HepG2 (cell line): ENCODE measurements at regions not wholly inside any gene's neighbourhood (a gene's known extent, or its start where the extent isn't known, plus 50 kb on each side); places are given as distances from the start of the nearest gene placed in this dataset.

ENCODE experiments used
- ATAC-seq: fragments of 200-7000 bp; cut with Tn5 transposase; 3 replicates; pipeline ENCODE4 v1.9.1; 2020; ENCODE audit warnings: mild to moderate bottlenecking, moderate library complexity
- BruUV-seq: library from RNA; stranded (reverse); fragments of 400-500 nt; replicated peaks from 2 replicates; lab custom pipeline; 2021; lab: Mats Ljungman, UMichigan
- CTCF ChIA-PET: fragments of 300-600 bp; formaldehyde crosslinking; extraction: SDS; loops from one replicate; lab custom pipeline; 2021; ENCODE audit warnings: low total read pairs, inconsistent platforms, low intra/inter-chr PET ratio; lab: Yijun Ruan, JAX
- POLR2A ChIA-PET: fragments of 350-600 bp; sonication (Branson Sonifier 250); formaldehyde crosslinking; loops from one replicate; lab custom pipeline; 2020; ENCODE audit warnings: antibody characterized with exemption, inconsistent platforms; lab: Yijun Ruan, JAX
- DNase-seq: peaks from one replicate; pipeline ENCODE4 v3.0.0-alpha.2; 2015; ENCODE audit warnings: low spot score
- FAIRE-seq: peaks from 3 replicates; lab custom pipeline; 2011; peaks lifted over from hg19 to GRCh38; lab: Jason Lieb, UNC
- H2AFZ ChIP-seq: one replicate; pipeline ENCODE4 v1.6.1; 2011; ENCODE audit warnings: low read length, inconsistent platforms
- H3K27ac ChIP-seq: fragments of 300-600 bp; 3 replicates; pipeline ENCODE4 v1.8.0; 2011; ENCODE audit warnings: mixed run types, mild to moderate bottlenecking, mixed read lengths, low read length, inconsistent platforms; ENCODE audit not compliant: insufficient read depth; ENCODE audit errors: extremely low read length
- H3K27me3 ChIP-seq, 2 experiments: fragments of 200-600 bp in 1 of 2; 2 replicates in 1 of 2; 3 replicates in 1 of 2; pipeline versions ENCODE4 v1.6.0 to v1.8.0; 2011; ENCODE audit warnings: low read length in 2 of 2, mild to moderate bottlenecking in 2 of 2, moderate library complexity in 2 of 2, inconsistent platforms in 1 of 2; ENCODE audit not compliant: insufficient read depth in 2 of 2, control insufficient read depth in 1 of 2
- H3K36me3 ChIP-seq, 2 experiments: fragments of 200-600 bp in 1 of 2; replicated peaks in 1 of 2; 2 replicates in 1 of 2; 3 replicates in 1 of 2; pipeline versions ENCODE4 v1.5.1 to v1.8.0; 2011; ENCODE audit warnings: low read length in 2 of 2, inconsistent platforms in 1 of 2; ENCODE audit not compliant: insufficient read depth in 2 of 2, control insufficient read depth in 1 of 2
- H3K4me1 ChIP-seq: 2 replicates; pipeline ENCODE4 v1.5.1; 2012; ENCODE audit warnings: low read length, inconsistent platforms; ENCODE audit not compliant: insufficient read depth
- H3K4me2 ChIP-seq: 2 replicates; pipeline ENCODE4 v1.6.0; 2011; ENCODE audit warnings: low read depth, low read length, inconsistent platforms
- H3K4me3 ChIP-seq, 3 experiments: fragments of 200-600 bp in 1 of 3; sonication (generic), shearing (Covaris generic) in 1 of 3; replicated peaks in 1 of 3; 2 replicates each; pipeline ENCODE4 v1.5.1; 2011 to 2016; ENCODE audit warnings: low read length in 3 of 3, inconsistent platforms in 2 of 3, low read depth in 2 of 3, mild to moderate bottlenecking in 2 of 3, control low read depth in 1 of 3, mixed read lengths in 1 of 3; ENCODE audit not compliant: insufficient read depth in 1 of 3
- H3K79me2 ChIP-seq: one replicate; pipeline ENCODE4 v1.6.1; 2011; ENCODE audit warnings: low read length, inconsistent platforms; ENCODE audit not compliant: insufficient read depth
- H3K9ac ChIP-seq: 2 replicates; pipeline ENCODE4 v1.6.0; 2011; ENCODE audit warnings: mild to moderate bottlenecking, low read depth, low read length, inconsistent platforms; ENCODE audit not compliant: insufficient read depth
- H3K9me3 ChIP-seq: 2 replicates; pipeline ENCODE4 v1.5.1; 2012; ENCODE audit warnings: mild to moderate bottlenecking, low read length
- H4K20me1 ChIP-seq: 2 replicates; pipeline ENCODE4 v1.6.0; 2011; ENCODE audit warnings: inconsistent platforms, mild to moderate bottlenecking, low read length, moderate library complexity; ENCODE audit not compliant: insufficient read depth
- BORCS8-MEF2B ChIP-seq: sonication (generic); formaldehyde crosslinking; IDR thresholded peaks from 2 replicates; pipeline ENCODE4 v1.8.0; 2022; ENCODE audit warnings: mild to moderate bottlenecking, missing genetic modification reagents
- KDM4B ChIP-seq: sonication (generic); formaldehyde crosslinking; IDR thresholded peaks from 2 replicates; pipeline ENCODE4 v1.4.0; 2020; ENCODE audit warnings: missing genetic modification reagents
- NCOA2 ChIP-seq: sonication (generic); formaldehyde crosslinking; IDR thresholded peaks from 2 replicates; pipeline ENCODE4 v1.8.0; 2022; ENCODE audit warnings: inconsistent platforms
- POLR2AphosphoS5 ChIP-seq: IDR thresholded peaks from 2 replicates; pipeline ENCODE4 v1.6.1; 2012; ENCODE audit warnings: low read depth, low read length
- RFX1 ChIP-seq: fragments of 450-650 bp; IDR thresholded peaks from 2 replicates; pipeline ENCODE4 v1.6.1; 2017
- SMAD1 ChIP-seq: sonication (generic); formaldehyde crosslinking; IDR thresholded peaks from 2 replicates; pipeline ENCODE4 v1.4.0; 2020; ENCODE audit warnings: missing genetic modification reagents, low read depth, mild to moderate bottlenecking, borderline replicate concordance
- SOX5 ChIP-seq: IDR thresholded peaks from 2 replicates; pipeline ENCODE4 v1.6.1; 2016; ENCODE audit warnings: borderline replicate concordance
- ZFP91 ChIP-seq: sonication (generic); formaldehyde crosslinking; IDR thresholded peaks from 2 replicates; pipeline ENCODE4 v1.9.0; 2022; ENCODE audit warnings: missing genetic modification reagents, mild to moderate bottlenecking, borderline replicate concordance
- ZNF280B ChIP-seq: sonication (generic); formaldehyde crosslinking; IDR thresholded peaks from 2 replicates; pipeline ENCODE4 v1.5.0; 2020; ENCODE audit warnings: missing genetic modification reagents, mild to moderate bottlenecking, borderline replicate concordance
- ZNF839 ChIP-seq: sonication (generic); formaldehyde crosslinking; IDR thresholded peaks from 2 replicates; pipeline ENCODE4 v1.4.0; 2020; ENCODE audit warnings: missing genetic modification reagents, mild to moderate bottlenecking, borderline replicate concordance
- WGBS: methylation state at CpG from one replicate; pipeline ENCODE4 v1.1.6; 2017; ENCODE audit warnings: low lambda C conversion rate; 5-methylcytosine and 5-hydroxymethylcytosine counted together
- in situ Hi-C: cut with HindIII; loops from 2 replicates; pipeline ENCODE4 v1.10.0; 2017; ENCODE audit warnings: low pct_unique_long_range_greater_than_20kb; ENCODE audit not compliant: extremely low pct_ligation_motif_present
- intact Hi-C: fragments of 100-400 bp; cut with micrococcal nuclease; formaldehyde crosslinking; loops from one replicate; pipeline ENCODE4 v1.10.0; 2022; ENCODE audit not compliant: unreplicated experiment

GRCh38 chr20:24718277-24718676, 230.8 kb upstream of the CST7 start (continued):
- TF ChIP-seq ZNF839 (CRISPR knock-in tag): no peak
- TF ChIP-seq SMAD1 (CRISPR knock-in tag): no peak

GRCh38 chr20:24718696-24719095, 230.4 kb upstream of the CST7 start:
- Histone ChIP-seq H2AFZ (no peak overlapping the region), H3K9ac (no peak overlapping the region), H3K27ac (no peak overlapping the region), H3K4me3 (no peak overlapping the region), H4K20me1 (no peaks in the 10 kb centered on the region), H3K79me2 (no peaks in the 10 kb centered on the region), H3K27me3 (peaks cover 0 to 10% of the 10 kb centered on the region in 2 experiments; a peak in 1 of 5 replicates), H3K4me2 (no peak overlapping the region), H3K36me3 (no peaks in the 10 kb centered on the region), H3K9me3 (0 out of 2 replicates have a peak, but pooled peaks cover 5% of the 10 kb centered on the region), H3K4me1 (no peaks in the 10 kb centered on the region)
- intact Hi-C loops: no loop called here
- in situ Hi-C loops: no loop called here
- POLR2A ChIA-PET: no interaction called here
- FAIRE-seq: no peak
- TF ChIP-seq BORCS8-MEF2B (CRISPR knock-in tag) (no peak), ZFP91 (CRISPR knock-in tag) (no peak), SOX5 (CRISPR knock-in tag) (no peak), KDM4B (CRISPR knock-in tag) (no peak), RFX1 (no peak), POLR2AphosphoS5 (no peak), ZNF280B (CRISPR knock-in tag) (no peak), NCOA2 (CRISPR knock-in tag) (no peak)
- ATAC-seq: no peak
- CTCF ChIA-PET: no interaction called here
- 3% methylated on average over 1 of the region's 1 CpG for WGBS
- no peak for DNase-seq
- BruUV-seq: no TSS peak
